ENCODE measurements at regions not wholly inside any gene's neighbourhood (a gene's known extent, or its start where the extent isn't known, plus 50 kb on each side); places are given as distances from the start of the nearest gene placed in this dataset.

DNA sequence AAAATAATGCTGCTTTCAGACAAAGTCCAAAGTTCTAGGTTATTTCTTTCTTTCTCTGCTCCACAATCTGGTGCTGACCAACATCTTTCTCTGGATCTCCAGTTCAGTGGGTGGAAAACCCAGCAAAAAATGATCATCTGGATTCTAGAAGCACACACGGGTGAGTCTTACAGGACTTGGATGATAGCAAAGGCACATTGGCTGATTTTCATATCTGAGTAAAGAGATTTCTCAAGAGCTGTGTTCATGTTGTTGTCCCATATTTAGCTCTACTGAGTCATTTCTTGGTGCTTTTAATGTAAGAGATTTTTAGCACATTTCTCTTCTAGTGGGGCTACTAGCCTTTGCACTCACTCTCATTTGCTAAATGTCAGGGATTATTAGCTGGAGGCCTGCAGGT lies 336.7 kb downstream of the GALC start:
- H3K27ac Mint-ChIP-seq: no peak overlapping the region
- DNase-seq: no peak
- no peak overlapping the region for H3K4me3 Mint-ChIP-seq
- no peak for ATAC-seq
- no peaks in the 10 kb centered on the region for H3K36me3 Mint-ChIP-seq (ENCODE audit: low read depth)
- no peaks in the 10 kb centered on the region for H3K4me1 Mint-ChIP-seq
- H3K27me3 Mint-ChIP-seq: no peaks in the 10 kb centered on the region
- H3K9me3 Mint-ChIP-seq: peaks cover 8% of the 10 kb centered on the region

DNA sequence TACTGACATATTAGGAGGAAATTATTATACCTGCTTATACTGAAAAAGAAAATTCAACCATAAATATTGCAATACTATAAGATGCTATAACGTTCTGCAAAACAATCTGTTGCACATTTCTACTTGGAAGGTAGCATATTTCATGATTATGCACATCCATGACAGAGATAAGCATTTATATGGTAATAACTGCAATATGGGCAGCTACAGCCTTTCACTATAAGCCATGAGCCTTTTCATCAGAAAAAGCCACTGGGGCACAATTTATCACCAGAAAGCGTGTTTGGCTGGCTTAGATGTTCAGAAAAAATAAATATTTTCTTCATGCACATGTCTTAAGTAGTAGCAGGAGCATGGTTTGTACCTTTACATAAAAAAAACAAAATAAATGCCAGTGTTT lies 340.7 kb downstream of the GALC start:
- peaks cover 17% of the 10 kb centered on the region for H3K9me3 Mint-ChIP-seq
- no peaks in the 10 kb centered on the region for H3K36me3 Mint-ChIP-seq (ENCODE audit: low read depth)
- no peak for DNase-seq
- H3K27ac Mint-ChIP-seq: no peak overlapping the region
- no peak overlapping the region for H3K4me3 Mint-ChIP-seq
- H3K4me1 Mint-ChIP-seq: no peaks in the 10 kb centered on the region
- no peak for ATAC-seq
- H3K27me3 Mint-ChIP-seq: no peaks in the 10 kb centered on the region

DNA sequence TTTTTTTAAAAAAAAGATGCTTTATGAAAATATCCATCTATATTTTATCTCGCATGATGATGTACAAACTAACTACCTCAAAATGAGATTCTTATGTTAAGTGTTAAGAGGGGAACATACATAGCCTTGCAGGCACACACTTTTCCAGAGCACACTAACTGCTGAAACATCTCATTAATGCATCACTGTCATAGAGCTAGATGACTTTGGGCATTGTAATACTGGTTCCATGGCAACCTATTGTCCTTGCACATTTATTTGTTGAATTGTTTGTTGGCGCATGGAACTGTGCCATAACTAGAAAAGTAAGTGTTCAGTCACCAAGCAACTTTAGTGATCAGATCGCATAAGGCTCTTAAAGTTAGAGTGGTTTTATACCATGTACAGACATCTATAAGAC lies 348.3 kb downstream of the GALC start:
- DNase-seq (no peak), ATAC-seq (no peak)
- Mint-ChIP-seq H3K4me1 (no peaks in the 10 kb centered on the region), H3K27me3 (no peaks in the 10 kb centered on the region), H3K27ac (no peak overlapping the region), H3K9me3 (peaks cover 9% of the 10 kb centered on the region), H3K36me3 (ENCODE audit: low read depth) (no peaks in the 10 kb centered on the region), H3K4me3 (no peak overlapping the region)

DNA sequence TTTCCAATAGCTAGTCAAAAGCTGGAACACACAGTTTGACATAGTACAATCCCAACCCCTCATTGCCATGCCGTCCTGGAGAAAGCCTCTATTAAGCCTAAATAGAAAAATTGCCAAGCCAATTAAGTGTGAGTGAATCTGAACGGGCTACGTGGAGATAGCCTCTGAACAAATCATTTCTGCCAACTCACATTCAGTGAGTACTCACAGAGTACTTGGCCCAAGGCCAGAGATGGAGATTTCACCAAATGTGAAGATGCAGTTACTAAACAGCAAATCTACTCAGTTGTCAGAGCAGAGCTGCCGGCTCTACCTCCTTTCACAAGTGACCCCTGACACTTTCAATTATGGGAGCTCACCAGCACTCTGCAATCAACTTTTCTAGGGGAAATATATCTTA lies 350.0 kb downstream of the GALC start:
- Mint-ChIP-seq H3K4me1 (no peaks in the 10 kb centered on the region), H3K27ac (no peak overlapping the region), H3K4me3 (no peak overlapping the region), H3K36me3 (ENCODE audit: low read depth) (no peaks in the 10 kb centered on the region), H3K9me3 (no peaks in the 10 kb centered on the region), H3K27me3 (no peaks in the 10 kb centered on the region)
- ATAC-seq: no peak
- DNase-seq: no peak

DNA sequence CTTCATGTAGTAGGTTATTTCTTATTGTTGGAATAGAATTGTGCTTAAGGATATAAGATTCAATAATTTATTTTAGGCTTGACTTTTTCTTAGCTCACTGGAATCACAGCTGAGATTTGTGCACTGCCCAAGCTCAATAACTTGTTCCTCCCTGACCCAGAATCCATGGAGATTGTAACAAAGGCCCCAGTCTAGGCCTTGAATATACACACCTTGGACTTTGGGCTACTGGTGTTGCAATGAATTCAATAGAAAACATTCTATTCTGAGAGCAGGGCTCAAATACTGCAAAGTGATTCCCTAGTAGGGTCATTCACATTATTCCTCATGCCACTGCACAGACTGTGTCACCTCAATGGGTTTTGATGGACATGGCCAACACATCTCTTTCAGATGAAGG lies 352.4 kb downstream of the GALC start:
- Mint-ChIP-seq H3K4me3 (no peak overlapping the region), H3K27ac (no peak overlapping the region), H3K9me3 (no peaks in the 10 kb centered on the region), H3K4me1 (no peaks in the 10 kb centered on the region), H3K36me3 (ENCODE audit: low read depth) (no peaks in the 10 kb centered on the region), H3K27me3 (no peaks in the 10 kb centered on the region)
- DNase-seq (no peak), ATAC-seq (no peak)

DNA sequence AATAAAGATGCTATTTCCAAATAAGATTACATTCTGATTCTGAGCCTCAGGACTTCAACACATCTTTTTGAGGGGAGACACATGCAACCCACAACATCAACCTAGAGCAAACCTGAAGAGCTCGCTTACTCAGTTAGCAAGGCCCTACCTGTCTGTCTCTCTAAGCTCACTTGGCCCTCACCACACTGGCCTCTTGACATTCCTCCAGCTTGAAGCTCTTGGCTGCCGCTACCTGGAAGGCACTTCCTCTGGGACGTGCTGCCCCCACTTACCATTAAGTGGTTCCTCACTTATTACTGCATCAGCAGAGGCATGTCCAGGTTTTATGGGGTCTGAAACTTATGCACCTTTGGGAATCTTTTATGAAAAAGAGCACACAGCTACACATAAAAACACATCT lies 354.8 kb downstream of the GALC start:
- Mint-ChIP-seq H3K36me3 (ENCODE audit: low read depth) (no peaks in the 10 kb centered on the region), H3K27me3 (no peaks in the 10 kb centered on the region), H3K9me3 (no peaks in the 10 kb centered on the region), H3K4me3 (no peak overlapping the region), H3K27ac (no peak overlapping the region), H3K4me1 (no peaks in the 10 kb centered on the region)
- DNase-seq (no peak), ATAC-seq (no peak)

DNA sequence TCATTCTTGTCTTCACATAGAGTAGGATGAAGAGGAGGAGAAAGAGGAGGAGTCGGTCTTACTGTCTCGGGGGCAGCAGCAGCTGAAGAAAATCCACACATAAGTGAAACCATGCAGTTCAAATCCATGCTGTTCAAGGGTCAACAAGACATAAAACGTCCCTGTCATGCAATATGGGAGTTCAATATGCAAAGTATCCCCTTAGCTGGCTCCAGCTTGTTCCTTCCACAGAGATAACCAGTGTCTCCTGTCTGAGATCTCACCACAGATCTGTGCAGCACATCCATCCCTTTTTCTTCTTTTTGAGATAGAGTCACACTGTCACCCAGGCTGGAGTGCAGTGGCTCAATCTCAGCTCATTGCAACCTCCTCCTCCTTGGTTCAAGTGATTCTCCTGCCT lies 357.5 kb downstream of the GALC start:
- no peak for DNase-seq
- no peaks in the 10 kb centered on the region for H3K9me3 Mint-ChIP-seq
- H3K27ac Mint-ChIP-seq: no peak overlapping the region
- no peak for ATAC-seq
- H3K36me3 Mint-ChIP-seq (ENCODE audit: low read depth): no peaks in the 10 kb centered on the region
- H3K4me1 Mint-ChIP-seq: no peaks in the 10 kb centered on the region
- no peaks in the 10 kb centered on the region for H3K27me3 Mint-ChIP-seq
- H3K4me3 Mint-ChIP-seq: no peak overlapping the region

DNA sequence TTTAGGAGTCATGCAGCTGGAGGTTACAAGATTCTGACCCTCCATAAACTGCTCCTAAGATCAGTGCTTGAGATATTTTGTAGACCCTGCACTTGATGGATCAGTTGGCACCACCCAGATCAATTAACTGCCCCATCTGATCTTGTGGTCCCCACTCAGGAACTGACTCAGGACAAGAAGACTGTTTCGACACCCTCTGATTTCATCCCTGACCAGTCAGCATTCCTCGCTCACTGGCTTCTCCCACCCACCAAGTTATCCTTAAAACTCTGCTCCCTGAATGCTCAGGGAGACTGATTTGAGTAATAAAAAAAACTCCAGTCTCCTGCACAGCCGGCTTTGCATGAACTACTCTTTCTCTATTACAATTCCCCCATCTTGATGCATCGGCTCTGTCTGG lies 360.2 kb downstream of the GALC start:
- no peak for ATAC-seq
- DNase-seq: no peak
- H3K27ac Mint-ChIP-seq: no peak overlapping the region
- no peaks in the 10 kb centered on the region for H3K27me3 Mint-ChIP-seq
- H3K36me3 Mint-ChIP-seq (ENCODE audit: low read depth): no peaks in the 10 kb centered on the region
- no peak overlapping the region for H3K4me3 Mint-ChIP-seq
- no peaks in the 10 kb centered on the region for H3K4me1 Mint-ChIP-seq
- H3K9me3 Mint-ChIP-seq: no peaks in the 10 kb centered on the region

DNA sequence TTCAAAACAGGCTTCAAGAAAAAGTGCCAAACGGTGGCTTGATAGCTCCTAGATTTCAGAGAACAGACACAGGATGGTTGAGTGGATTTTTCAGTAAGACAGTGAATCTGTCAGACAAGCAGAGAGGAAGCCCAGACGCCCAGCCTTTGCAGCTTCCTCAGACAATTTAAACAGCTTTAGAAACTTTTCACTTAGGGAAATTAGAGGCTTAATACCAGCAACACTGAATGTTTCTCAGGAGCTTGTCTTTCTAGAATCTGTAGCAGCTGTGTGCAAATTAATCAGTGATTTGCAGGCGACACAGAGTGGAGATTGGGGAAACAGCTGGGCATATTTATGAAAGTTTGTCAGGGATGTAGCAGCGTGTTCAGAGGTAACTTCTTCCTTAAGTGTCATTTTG lies 362.1 kb downstream of the GALC start:
- no peaks in the 10 kb centered on the region for H3K27me3 Mint-ChIP-seq
- no peak for DNase-seq
- no peak overlapping the region for H3K27ac Mint-ChIP-seq
- H3K4me1 Mint-ChIP-seq: no peaks in the 10 kb centered on the region
- H3K4me3 Mint-ChIP-seq: no peak overlapping the region
- ATAC-seq: no peak
- no peaks in the 10 kb centered on the region for H3K9me3 Mint-ChIP-seq
- H3K36me3 Mint-ChIP-seq (ENCODE audit: low read depth): no peaks in the 10 kb centered on the region

DNA sequence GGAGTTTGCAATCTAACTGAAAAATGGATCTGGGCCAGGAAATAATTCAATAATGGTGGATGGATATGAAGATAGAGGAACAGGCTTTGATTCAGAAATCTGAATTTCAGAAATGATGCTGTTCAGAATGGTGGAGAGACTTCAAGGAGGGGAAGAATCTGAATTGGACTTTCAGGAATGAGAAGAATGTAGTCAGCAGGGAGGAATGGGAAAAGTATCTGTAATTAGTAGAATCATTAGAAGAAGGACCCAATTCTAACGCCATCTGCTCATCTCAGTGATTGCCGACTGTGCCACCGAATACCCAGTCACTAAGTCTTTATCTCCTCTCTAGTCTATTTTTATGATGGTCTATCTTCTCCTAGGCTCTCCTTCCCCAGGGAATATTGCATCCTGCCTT lies 363.2 kb downstream of the GALC start:
- H3K4me3 Mint-ChIP-seq: no peak overlapping the region
- no peak overlapping the region for H3K27ac Mint-ChIP-seq
- ATAC-seq (no peak), DNase-seq (no peak)
- no peaks in the 10 kb centered on the region for H3K9me3 Mint-ChIP-seq
- no peaks in the 10 kb centered on the region for H3K36me3 Mint-ChIP-seq (ENCODE audit: low read depth)
- no peaks in the 10 kb centered on the region for H3K27me3 Mint-ChIP-seq
- H3K4me1 Mint-ChIP-seq: no peaks in the 10 kb centered on the region

DNA sequence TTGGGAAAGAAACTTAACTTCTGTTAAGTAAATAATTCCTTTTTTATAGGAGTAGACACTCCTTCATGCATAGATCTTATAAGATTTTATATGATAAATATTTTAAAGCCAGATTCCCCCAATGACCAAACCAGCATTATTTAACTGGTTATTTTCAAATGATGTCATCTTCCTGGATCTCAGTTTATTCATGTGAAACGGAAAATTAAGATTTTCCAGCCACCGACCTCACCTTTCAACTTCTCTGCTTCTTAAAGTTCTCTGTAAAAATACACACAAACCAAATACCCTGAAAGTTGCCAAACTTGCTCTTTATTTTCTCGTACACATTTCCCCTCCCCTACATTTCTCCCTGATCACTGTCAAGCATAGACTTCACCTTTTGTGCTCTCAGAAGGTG lies 364.2 kb downstream of the GALC start:
- Mint-ChIP-seq H3K27ac (no peak overlapping the region), H3K9me3 (no peaks in the 10 kb centered on the region), H3K4me1 (no peaks in the 10 kb centered on the region), H3K4me3 (no peak overlapping the region), H3K27me3 (no peaks in the 10 kb centered on the region), H3K36me3 (ENCODE audit: low read depth) (no peaks in the 10 kb centered on the region)
- DNase-seq (no peak), ATAC-seq (no peak)

DNA sequence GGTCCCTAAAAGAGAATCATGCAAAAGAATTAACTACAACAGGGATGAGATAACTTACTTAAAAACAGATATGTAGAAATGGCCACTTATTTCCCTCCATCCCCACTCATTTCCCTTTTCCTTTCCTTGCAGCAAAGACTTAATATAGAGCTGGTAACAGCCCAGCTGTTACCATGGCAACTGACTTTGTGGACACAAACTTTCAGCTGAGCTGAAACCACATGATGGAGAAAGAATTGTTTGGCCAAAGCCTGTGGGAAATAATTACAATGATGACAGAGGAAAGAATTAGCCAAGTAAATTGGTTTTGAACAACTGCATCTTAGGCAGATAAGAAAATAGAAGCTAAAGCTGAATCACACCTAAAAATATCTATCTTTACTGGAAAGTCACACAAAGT lies 364.9 kb downstream of the GALC start:
- no peak for ATAC-seq
- H3K36me3 Mint-ChIP-seq (ENCODE audit: low read depth): no peaks in the 10 kb centered on the region
- no peak overlapping the region for H3K27ac Mint-ChIP-seq
- no peaks in the 10 kb centered on the region for H3K27me3 Mint-ChIP-seq
- DNase-seq: no peak
- H3K9me3 Mint-ChIP-seq: no peaks in the 10 kb centered on the region
- no peaks in the 10 kb centered on the region for H3K4me1 Mint-ChIP-seq
- no peak overlapping the region for H3K4me3 Mint-ChIP-seq

DNA sequence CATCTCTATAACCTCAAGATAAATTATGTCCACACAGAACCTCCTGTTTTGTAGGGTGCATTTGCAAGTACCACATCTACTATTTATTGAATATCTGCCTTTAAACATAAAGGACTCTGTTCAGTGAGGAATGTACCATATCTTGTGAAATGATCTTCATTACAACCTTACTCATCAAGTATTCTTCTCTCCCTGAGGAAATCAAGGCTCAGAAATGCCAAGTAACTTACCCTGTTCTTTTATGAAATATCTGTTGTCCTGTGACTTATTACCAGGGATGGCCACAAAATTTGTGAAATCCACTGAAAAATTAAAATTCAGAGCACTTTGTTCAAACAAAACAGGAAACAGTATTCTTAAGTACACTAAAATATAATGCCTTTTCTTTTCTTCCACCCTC lies 366.7 kb downstream of the GALC start:
- no peaks in the 10 kb centered on the region for H3K4me1 Mint-ChIP-seq
- H3K9me3 Mint-ChIP-seq: peaks cover 8% of the 10 kb centered on the region
- DNase-seq: no peak
- no peaks in the 10 kb centered on the region for H3K36me3 Mint-ChIP-seq (ENCODE audit: low read depth)
- no peaks in the 10 kb centered on the region for H3K27me3 Mint-ChIP-seq
- ATAC-seq: no peak
- no peak overlapping the region for H3K4me3 Mint-ChIP-seq
- H3K27ac Mint-ChIP-seq: no peak overlapping the region

DNA sequence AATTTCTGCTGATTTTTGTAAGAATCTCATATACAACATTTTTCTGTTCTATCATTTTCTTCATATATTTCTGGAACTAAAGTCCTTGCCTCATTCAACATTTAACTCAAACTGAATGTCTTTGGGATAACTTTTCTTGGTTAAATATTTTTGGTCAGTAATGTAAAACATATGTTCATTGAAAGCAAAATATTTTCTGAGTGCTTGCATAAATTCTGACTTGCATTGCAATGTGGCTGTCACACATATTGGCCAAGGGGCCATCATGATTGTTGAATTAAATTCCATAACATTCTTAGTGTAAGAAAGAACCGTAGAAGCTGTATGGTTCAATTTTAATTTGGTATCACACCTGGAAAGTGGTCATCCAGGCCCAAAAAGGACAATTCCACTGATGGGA lies 369.4 kb downstream of the GALC start:
- ATAC-seq (no peak), DNase-seq (no peak)
- no peak overlapping the region for H3K4me3 Mint-ChIP-seq
- H3K27me3 Mint-ChIP-seq: no peaks in the 10 kb centered on the region
- H3K27ac Mint-ChIP-seq: no peak overlapping the region
- no peaks in the 10 kb centered on the region for H3K36me3 Mint-ChIP-seq (ENCODE audit: low read depth)
- H3K4me1 Mint-ChIP-seq: no peaks in the 10 kb centered on the region
- H3K9me3 Mint-ChIP-seq: peaks cover 22% of the 10 kb centered on the region

DNA sequence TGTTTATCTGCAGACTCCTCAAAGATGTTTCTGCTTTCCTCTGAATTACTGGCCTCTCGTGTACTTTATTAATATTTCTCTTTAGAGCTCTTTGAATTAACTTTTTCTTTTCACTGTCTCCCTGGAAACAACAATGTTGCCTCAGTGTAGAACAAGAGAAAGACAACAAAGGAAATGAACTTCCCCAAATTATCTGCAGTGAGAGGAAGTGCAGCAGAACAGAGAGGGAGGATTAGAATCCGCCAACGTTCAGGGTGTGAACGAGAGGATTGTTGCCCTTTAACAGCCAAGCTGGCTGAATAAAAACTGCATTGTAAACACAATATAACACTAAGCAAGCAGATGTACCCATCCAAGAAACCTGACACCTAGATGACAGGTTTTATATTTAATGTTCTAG lies 375.9 kb downstream of the GALC start:
- H3K27ac Mint-ChIP-seq: no peak overlapping the region
- H3K4me3 Mint-ChIP-seq: no peak overlapping the region
- H3K36me3 Mint-ChIP-seq (ENCODE audit: low read depth): no peaks in the 10 kb centered on the region
- H3K9me3 Mint-ChIP-seq: peaks cover 16% of the 10 kb centered on the region
- peaks cover 3% of the 10 kb centered on the region for H3K27me3 Mint-ChIP-seq
- ATAC-seq (no peak), DNase-seq (no peak)
- H3K4me1 Mint-ChIP-seq: no peaks in the 10 kb centered on the region

DNA sequence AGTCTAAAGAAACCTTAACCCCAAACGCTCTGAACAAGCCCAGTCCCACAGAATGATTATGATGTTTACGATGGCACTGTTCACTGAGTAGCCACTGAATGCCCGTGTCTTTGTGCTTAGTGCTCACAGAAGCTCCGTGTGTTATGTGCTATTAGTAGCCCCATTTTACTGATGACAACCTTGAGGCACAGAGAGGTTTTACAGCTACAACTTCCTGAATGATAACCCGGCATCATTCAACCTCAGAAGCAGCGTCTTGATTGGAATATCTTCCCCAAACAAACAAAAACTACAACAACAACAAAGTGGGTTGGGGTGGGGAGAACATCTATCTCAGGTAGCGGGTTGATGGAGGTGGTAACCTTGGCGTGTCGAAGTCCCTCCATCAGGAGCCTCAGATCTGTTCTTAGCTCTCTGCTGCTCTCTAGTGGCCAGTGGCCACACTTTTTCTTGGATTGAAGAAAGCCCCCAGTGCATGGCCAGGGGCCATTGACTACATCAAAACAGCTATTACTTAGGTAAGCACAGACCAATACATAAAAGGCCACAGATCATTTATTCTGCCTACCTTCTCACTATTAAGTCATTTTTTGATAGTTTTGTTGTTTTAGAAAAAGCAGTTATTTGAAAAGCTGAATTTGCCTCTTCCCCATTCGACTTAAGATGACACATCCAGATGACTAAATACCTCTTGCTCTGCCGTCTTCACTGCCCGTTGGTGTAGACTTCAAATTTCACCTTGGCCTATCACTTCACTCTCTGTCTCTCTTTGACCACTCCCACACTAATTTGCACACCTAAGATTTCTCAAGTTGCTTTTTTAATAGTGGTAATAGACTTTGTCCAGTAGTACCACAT lies 376.9 kb downstream of the GALC start:
- DNase-seq (peak; percentile 45), ATAC-seq (no peak)
- no peak overlapping the region for H3K4me3 Mint-ChIP-seq

More for the DNA sequence above, 376.9 kb downstream of the GALC start:
- Mint-ChIP-seq H3K27me3 (peaks cover 3% of the 10 kb centered on the region), H3K9me3 (peaks cover 11% of the 10 kb centered on the region), H3K36me3 (ENCODE audit: low read depth) (no peaks in the 10 kb centered on the region), H3K4me1 (no peaks in the 10 kb centered on the region), H3K27ac (no peak overlapping the region)
